ENCODE measurements at regions not wholly inside any gene's neighbourhood (a gene's known extent, or its start where the extent isn't known, plus 50 kb on each side); places are given as distances from the start of the nearest gene placed in this dataset.
A peak's percentile ranks its signal among the peaks of the same experiment; 100 is the strongest.
"Not testable (repeated sequence)": the region's sequence is repeated elsewhere in the genome, so short reads cannot be mapped to it uniquely, and the experiment has no call there.

DNA sequence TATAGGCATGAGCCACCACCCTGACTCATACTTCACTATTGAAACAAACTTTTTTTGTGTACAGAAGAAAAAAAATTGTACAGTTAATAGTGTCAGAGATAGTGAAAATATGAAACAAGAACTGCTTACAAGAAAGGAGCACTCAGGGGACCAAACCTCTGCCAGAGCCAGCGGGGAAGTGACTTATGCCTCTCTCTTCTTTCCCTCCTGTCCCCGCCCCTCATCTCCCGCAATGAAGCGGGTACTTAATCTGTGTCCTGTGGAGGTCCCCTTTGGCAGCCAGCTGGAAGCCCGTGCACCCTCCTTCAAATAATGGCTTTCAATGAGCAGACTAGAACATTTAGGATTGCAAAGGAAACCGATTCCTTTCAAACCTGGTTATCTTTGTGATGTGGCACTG is 51.5 kb downstream of the PPIAL4A start:
- not testable (repeated sequence) for DNase-seq

DNA sequence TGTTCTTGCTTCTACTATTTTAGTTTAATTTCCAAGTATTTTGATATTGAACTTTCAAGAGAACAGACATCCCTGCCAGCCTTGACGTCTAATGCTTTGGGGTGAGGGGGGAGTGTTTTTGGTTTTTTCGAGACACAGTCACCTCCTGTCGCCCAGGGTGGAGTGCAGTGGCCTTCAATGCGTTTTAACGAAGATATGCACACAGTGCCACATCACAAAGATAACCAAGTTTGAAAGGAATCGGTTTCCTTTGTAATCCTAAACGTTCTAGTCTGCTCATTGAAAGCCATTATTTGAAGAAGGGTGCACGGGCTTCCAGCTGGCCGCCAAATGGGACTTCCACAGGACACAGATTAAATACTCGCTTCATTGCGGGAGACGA is 52.3 kb downstream of the PPIAL4A start:
- DNase-seq: not testable (repeated sequence)

DNA sequence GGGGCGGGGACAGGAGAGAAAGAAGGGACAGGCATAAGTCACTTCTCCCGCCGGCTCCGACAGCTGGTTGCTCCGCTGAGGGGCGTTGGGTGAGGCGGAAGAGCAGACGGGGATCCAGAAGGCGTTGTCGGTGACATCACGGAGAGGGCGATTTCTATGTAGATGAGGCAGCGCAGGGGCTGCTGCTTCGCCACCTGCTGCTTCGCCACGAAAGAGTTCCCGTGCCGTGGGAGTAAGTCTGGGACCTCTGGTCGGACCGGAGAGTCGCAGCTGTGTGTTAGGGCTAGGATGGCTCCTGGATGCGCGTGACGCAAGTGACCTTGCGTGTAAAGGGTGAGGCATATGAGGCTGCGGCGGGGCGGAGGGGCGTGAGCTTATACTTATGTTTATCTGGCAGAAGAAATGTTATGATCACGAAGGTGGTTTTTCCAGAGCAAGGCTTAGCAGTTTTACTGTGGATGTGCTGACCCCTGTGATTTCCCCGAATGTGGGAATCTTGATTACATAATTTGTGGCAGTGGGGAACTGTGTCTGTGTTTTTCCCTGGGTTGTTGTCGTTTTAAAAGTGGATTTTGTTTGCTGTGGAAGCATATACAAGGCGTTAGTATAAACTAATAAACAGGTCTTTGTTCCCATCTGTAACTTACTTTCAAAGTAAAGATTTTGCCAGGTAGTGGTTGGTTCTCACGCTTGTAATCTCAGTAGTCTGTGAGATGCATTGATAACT is 52.8 kb downstream of the PPIAL4A start:
- DNase-seq: peak; percentile 76

DNA sequence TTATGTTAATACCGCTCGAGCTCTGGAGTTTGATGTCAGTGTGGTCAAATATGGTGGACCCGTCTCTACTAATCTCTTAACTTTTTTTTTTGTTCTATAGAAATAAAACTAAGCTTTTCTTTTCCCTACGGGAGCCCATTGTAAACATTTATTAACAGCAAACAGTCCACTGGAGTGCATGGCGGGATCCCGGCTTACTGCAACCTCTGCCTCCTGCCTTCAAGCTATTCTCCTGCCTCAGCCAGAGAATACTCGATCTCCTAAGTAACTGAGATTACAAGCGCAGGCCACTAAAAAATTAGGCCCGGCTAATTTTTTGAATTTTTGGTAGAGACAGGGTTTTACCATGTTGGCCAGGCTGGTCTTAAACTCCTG is 53.4 kb downstream of the PPIAL4A start:
- not testable (repeated sequence) for DNase-seq

DNA sequence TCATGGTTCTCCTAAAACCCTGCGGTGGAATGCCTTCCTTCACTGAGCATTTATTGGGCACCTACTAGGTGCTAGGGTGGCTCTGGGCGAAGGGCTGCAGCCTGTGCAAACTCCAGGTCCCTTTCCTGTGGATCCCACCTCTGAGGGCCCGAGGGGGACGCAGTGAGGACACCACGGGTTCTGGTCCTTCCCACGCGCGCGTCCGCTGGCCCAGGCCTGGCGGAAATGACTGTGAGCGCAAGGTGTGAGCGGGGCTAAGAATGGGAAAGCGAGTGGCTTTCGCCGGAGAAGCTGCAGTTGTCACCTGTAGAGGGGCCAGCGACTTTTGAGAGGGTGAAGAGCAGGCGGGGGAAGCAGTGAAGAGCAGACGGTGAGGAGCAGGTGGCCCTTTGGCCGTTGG is 55.1 kb downstream of the PPIAL4A start:
- not testable (repeated sequence) for DNase-seq

DNA sequence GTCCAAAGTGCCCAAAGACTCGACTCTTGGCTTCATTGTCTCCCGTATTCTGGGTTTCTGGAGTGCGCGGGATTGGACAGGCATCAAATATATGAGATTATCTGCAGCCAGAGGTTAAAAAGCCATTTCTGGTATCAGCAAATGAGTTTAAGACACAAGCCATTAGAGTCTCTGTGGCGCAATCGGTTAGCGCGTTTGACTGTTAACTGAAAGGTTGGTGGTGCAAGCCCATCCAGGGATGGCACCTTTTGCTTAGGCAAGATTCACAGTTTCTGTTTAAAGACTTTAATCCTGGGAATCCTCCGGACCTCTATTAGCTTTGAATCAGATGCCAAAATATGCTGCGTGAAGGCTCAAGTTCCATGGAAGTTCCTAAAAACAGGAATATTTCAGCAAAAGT is 55.6 kb downstream of the PPIAL4A start:
- DNase-seq: not testable (repeated sequence)

DNA sequence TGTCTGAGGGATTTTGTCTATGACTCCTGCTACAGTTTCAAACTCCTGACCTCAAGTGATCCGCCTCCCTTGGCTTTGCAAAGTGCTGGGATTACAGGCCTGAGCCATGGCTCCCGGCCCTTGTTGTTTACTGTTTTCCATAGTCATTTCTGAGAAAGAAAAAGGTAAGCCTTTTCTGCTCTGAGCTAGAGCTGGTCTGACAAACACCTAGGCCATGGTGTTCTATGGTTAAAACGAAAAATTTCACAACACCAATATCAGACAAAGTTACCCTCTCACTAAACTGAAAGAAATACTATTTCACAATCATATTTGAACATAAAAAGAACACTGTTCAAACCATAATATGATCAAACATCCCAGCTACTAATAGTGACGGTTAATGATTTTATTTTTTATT is 57.5 kb downstream of the PPIAL4A start:
- not testable (repeated sequence) for DNase-seq

DNA sequence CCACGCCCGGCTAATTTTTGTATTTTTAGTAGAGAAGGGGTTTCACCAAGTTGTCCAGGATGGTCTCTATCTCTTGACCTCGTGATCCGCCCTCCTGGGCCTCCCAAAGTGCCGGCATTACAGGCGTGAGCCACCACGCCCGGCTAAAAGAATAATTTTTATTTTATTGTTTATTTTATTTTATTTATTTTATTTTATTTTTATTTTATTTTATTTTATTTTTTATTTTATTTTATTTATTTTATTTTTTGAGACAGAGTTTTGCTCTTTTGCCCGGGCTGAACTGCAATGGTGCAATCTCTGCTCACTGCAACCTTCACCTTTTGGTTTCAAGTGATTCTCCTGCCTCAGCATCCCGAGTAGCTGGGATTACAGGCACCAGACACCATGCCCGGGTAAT is 60.2 kb downstream of the PPIAL4A start:
- not testable (repeated sequence) for DNase-seq

DNA sequence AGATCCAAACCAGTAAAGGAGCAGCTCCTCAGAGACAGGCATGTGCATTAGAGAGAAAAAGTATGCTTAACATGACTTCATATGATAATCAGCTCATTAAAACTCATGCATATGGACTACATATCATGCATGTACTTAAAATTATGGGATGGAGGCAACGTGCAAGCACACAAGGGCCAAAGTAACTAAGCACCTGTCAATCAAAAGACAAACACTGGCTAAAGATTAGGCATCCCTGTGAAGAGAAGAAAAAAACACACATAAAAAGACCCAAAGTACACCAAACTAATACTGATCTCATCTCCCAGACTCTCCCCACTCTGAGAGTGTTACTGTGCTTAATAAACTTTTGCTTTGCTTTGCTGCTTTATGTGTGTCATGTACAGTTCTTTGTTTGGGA is 61.1 kb downstream of the PPIAL4A start:
- DNase-seq: not testable (repeated sequence)

DNA sequence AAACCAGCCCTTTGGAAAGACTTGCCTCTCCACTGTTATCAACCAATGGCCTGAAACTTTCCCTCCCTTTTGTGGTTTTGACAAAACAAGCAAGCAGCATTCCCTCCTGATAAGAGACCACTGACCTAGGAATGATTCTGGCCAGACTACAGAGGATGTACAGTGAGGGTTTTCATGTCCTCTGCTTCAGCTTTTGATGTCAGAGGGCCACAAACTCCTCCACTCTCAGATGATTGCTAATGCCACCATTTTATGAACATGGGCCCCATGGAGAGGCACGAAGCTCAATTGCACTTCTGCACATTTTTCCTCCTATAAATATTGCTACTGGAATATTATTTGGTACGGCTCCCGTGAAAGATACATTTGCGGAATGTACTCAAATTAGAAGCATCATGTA is 61.5 kb downstream of the PPIAL4A start:
- DNase-seq: not testable (repeated sequence)

DNA sequence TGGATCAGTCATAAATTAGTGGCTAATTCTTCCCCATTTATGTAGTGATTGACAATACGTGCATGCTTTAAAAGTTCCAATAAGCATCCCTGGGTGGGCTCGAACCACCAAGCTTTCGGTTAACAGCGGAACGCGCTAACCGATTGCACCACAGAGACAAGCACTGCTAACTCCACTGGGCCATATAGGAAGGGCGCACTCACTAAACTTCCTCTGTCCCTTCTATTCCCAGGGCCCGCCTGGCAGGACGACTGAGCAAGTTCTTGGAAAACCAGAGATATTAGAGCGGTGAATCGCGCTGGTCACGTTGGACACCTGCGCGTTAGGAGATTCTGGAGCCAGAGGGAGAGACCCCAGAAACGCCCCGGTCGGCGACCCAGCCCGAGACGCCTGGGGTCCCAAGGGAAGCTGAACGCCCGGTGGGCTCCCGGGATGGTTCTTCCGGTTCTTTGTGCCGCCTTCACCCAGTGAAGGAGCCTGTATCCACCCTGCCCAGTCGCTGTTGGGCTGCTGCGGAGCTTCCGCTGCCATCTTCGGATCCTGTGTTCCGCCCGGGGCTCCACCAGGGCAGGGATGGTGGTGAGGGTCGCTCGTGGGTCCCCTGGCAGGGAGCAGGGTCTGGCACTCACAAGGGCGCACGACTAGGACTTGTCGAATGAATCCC is 62.8 kb downstream of the PPIAL4A start:
- peak; percentile 54 for DNase-seq

DNA sequence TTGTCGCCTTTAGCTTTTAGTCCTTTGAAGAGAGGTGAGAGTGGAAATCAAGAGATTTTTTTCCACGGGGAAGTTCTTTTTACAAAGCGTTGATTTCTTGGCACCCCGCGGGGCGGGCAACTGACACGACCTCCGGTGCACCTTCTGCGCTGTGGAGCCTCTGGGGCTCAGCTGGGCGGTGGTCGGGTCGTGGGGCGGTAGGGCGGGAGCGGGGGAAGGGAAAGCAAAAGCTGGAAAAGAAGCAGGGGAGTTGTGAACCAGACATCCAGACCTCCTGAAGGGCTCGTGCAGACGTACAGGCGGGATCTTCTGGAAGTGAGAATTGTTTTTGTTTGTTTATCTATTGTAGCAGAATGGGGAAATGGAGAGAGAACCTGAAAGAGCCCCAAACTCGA is 63.3 kb downstream of the PPIAL4A start:
- peak; percentile 28 for DNase-seq

DNA sequence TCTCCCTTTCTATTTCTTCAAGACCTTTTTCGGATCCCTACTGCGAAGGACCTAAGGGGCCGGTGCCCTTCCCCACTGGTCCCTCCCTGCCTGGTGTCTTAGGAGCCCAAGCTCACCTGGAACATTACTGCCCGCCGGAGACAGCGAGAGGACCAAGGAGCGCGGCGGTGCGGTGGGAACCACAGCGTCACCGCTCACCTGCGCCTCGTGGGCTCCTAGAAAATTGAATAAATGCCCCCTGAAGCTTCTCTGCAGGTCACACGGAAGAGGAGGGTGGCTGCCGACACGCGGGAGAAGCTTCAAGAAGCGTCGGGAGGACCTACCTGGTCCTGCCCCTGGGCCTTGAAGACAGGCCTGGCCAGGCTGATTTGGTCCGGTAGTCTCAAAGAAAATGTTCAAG is 65.2 kb downstream of the PPIAL4A start:
- no peak for DNase-seq

DNA sequence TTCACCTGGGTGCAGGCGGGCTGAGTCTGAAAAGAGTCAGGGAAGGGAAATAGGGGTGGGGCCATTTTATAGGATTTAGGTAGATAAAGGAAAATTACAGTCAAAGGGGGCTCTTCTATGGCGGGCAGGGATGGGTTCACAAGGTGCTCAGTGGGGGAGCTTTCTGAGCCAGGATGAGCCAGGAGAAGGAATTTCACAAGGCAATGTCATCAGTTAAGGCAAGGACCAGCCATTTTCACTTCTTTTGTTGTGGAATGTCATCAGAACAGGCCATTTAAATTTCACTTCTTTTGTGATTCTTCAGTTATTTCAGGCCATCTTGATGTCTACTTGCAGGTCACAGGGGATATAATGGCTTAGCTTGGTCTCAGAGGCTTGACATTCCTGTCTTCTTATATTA is 66.4 kb downstream of the PPIAL4A start:
- DNase-seq: not testable (repeated sequence)

DNA sequence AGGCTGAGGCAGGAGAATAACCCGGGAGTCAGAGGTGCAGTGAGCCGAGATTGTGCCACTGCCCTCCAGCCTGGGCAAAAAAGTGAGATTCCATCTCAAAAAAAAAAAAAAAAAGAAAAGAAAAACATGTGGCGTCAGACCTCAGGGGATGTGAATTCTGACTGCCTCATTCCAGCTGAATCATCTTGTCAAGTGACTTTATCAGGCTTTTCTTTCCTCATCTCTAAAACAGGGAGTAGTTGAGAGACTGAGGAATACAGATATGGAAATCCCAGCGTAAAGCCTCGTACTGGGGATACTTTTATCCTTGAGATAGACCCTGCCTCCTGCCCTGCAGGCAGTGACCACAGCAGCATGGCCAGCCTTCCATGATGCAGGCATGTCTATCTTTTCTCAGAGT is 76.4 kb downstream of the PPIAL4A start:
- DNase-seq: not testable (repeated sequence)

DNA sequence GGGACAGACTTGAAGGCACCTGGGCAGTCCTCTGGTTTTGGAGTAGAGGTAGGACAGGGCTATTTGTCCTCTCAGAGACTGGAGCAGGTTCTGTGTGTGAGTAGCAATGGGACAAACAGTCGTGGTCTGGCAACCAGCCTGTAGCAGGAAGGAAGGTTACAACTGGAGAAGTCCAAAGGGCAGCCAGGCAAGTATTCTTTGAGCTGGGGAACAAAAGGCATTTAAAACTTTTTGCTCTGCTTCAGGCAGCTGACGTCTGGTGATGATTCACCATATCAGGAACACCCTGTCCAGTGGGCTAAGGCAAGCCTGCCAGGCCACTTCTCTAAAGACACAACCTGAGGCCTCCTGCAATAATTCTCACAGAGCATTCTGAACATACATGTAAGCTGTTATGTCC is 83.3 kb downstream of the PPIAL4A start:
- DNase-seq: not testable (repeated sequence)

DNA sequence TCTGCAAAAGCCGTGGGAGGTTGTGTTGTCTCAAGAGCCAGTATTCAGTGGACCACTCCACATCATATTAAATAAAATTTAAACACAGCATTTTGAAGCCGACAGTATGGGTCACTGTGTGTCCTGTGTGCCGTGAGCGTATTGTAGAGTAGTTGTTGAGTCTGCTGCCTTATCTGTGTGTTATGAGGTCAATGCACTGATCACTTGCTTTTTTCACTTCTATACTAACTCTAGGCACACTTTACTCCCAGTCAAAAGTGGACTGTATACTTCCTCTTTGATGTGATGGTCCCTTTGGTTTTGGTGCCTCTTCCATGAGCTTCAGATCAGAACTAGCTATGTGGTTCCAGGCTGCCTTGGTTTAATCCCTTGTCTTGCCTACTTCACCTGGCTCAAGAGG is 84.3 kb downstream of the PPIAL4A start:
- not testable (repeated sequence) for DNase-seq

DNA sequence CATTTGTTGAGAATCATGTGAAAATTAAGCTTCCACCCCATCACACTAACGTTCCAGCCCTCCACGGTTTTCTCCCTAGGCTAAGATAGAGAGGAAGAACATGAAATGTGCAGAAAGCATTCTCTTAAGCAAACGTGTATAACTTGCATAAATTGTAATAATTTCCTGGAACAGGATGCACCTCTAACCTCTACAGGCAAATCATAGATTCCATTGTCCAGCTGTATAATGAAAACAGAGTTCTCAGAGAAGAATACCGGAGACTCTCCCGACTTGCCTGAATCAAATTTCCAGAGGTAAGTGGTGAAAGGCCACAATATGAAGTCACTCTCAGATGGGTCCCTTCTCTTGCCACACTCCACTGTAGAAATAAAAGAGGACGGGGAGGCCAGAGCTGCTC is 87.7 kb downstream of the PPIAL4A start:
- not testable (repeated sequence) for DNase-seq

DNA sequence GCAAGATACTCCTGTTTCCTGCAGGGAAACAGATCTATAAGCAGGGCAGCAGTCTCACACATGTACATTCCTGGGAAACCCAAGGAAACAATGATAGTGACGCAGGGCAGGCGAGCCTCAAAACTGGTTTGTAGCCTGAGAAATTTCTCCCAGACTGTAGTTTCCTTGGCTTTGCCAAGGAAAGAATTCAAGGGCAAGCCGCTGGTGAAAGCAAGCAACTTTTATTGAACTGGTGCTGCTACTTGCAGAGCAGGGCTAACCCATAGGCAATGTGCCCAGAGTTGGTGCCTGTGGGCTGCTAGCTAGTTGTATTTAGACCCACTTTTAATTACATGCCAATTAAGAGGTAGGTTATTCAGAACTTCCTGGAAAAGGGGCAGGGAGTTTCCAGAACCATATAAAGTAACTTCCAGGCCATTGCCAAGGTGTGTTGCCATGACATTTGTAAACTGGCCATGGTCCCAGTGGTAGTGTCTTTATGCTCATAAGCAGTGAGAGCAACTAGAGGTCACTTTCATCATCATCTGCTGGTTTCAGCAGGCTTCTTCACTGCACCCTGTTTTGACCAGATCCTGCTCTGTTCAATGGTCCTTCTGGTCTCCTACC is 92.0 kb downstream of the PPIAL4A start:
- not testable (repeated sequence) for DNase-seq

DNA sequence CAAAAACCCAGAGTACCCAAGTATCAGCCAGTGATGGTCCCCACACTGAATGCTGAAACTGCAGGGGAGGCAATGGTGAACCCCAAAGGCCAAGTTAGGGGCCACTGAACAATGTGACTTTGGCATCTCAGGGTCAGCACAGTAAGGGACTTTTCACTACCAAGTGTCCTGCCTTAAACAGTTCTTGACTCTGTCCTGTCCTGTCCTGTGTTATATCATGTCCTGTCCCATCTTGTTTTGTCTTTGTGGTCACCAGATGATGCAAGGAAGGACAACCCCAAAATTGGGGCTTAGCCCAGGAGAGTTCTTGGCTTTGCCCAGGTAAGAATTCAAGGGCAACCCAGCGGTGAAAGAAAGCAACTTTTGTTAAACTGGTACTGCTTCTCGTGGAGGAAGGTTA is 105.0 kb downstream of the PPIAL4A start:
- DNase-seq: not testable (repeated sequence)

DNA sequence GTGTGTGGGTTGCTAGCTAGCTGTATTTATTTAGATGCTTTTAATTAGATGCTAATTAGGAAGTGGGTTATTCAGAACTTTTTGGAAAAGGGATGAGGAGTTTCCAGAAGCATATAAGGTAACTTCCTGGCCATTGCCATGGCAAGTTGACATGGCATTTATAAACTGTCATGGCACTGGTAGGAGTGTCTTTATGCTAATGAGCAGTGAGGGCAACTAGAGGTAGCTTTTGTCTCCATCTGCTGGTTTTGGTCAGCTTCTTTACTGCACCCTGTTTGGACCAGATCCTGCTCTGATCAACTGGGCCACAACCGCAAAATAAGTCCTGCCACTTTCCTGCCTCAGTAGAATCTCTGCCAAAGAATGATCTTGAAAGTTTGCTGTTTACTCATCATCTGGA is 105.5 kb downstream of the PPIAL4A start:
- not testable (repeated sequence) for DNase-seq

DNA sequence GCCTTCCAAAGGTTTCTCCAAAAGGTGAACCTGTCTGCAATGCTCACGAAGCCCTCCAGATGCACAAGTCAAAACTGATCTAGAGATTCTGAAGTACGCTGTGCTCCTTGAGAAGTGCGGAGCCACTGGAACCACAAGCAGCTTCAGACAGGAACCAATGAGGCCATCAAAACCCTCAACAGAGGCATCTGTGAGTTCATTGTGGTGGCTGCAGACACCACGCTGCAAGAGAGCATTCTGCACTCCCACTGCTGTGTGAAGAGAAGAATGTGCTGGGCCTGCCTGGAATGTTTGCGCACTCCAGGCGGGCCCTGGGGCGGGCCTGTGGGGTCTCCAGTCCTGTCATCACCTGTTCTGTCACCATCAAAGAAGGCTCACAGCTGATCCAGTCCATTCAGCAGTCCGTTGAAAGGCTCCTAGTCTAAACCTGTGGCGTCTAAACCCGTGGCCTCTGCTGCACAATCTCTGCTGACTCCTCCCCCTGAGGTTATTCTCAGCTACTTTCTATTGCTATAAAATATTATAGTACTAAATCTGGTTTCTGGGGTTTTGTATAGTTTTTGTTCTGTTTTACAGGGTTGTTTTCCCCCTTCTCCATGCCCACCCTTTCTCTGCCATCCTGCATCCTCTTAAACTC is 111.6 kb downstream of the PPIAL4A start:
- DNase-seq: not testable (repeated sequence)

DNA sequence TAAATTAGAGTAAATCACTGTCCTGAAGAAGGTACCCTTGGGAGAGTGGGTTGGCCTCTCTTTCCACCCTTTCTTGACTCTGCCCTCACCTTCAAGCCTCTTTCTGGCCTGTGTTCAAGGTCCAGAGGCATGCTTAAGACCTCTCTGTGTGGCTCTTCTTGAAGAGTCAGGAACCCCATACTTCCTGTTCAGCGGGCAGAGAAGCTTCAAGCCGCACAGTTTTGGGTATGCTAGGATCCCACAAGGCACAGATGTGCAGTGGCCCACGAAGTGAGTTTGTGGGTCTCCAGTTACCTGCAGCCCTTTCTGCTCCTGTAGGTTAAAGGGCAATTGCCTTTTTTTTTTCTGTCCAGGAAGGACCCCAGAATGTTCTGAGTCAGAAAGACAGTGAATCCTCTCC is 113.7 kb downstream of the PPIAL4A start:
- not testable (repeated sequence) for DNase-seq

DNA sequence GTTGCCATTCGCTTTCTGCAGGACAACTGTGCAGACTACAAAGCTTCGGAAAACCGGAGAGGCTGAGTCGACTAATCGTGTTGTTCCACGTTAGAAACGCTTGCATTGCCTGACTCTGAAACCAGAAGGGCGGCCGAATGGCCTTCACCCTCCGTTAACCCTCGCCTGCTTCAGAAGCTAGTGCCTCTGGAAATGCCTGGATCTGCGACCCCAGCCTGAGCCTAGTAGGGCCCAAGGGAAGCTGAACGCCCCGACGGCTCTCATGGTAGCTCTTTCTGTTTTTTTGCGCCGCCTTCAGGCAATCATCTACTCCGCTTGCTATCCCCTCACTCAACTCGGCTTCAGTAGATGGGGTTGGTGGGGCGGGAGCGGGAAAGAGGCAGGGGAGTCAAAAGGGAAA is 117.3 kb downstream of the PPIAL4A start:
- DNase-seq: peak; percentile 31

All from retina (tissue), 1 donor.